HL-60 (cell line): ENCODE measurements at regions not wholly inside any gene's neighbourhood (a gene's known extent, or its start where the extent isn't known, plus 50 kb on each side); places are given as distances from the start of the nearest gene placed in this dataset.
"Not testable (repeated sequence)": the region's sequence is repeated elsewhere in the genome, so short reads cannot be mapped to it uniquely, and the experiment has no call there.

ENCODE experiments used
- CTCF ChIP-seq: IDR thresholded peaks from one replicate; pipeline ENCODE4 v1.5.1; 2011; ENCODE audit warnings: low read length, control low read depth, inconsistent platforms; ENCODE audit not compliant: insufficient read depth
- GABPA ChIP-seq: IDR thresholded peaks from 2 replicates; pipeline ENCODE4 v1.6.1; 2012; ENCODE audit warnings: low read depth
- POLR2AphosphoS5 ChIP-seq: IDR thresholded peaks from 2 replicates; pipeline ENCODE4 v1.6.1; 2012; ENCODE audit warnings: low read depth
- REST ChIP-seq: IDR thresholded peaks from 2 replicates; pipeline ENCODE4 v1.6.1; 2012; ENCODE audit warnings: low read depth; ENCODE audit not compliant: insufficient replicate concordance

- TF ChIP-seq CTCF, GABPA, REST, POLR2AphosphoS5: not testable (repeated sequence)
Observed at GRCh38 chr2:176904053-176904452, 308.5 kb upstream of the HNRNPA3 start.
